ENCODE measurements at regions not wholly inside any gene's neighbourhood (a gene's known extent, or its start where the extent isn't known, plus 50 kb on each side); places are given as distances from the start of the nearest gene placed in this dataset.

DNA sequence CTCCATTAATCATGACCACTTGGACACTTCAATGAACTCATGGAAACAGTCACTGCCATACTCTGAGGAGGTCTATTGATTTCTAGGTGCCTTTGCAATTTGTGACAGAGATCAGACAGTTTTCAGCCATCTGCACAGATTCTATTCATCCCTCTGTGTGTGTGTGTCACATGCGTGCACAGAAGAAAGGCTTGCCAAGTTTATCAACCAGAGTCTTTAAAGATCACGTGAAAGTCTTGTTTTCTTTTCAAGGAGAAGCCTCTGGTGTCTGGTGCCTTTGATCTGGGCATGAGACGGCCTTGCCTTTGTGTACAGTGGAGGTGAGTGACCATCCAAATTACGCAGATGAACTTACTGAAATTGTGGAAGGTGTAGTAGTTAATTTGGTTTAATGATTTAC lies 164.2 kb downstream of the VAPA start:
- Histone ChIP-seq H4K20me1 (ENCODE audit: insufficient read depth) (no peaks in the 10 kb centered on the region), H3K27ac (ENCODE audit: low read length) (no peak overlapping the region), H2AFZ (ENCODE audit: low read depth, low read length) (no peak overlapping the region), H3F3A (ENCODE audit: insufficient read depth, low read length, poor library complexity, severe bottlenecking) (no peaks in the 10 kb centered on the region), H3K27me3 (ENCODE audit: insufficient read depth, low read depth, low read length) (no peaks in the 10 kb centered on the region), H3K4me3 (ENCODE audit: low read length) (no peak overlapping the region), H3K36me3 (ENCODE audit: insufficient read depth, low read length) (no peaks in the 10 kb centered on the region), H3K79me2 (replicated peaks; ENCODE audit: insufficient read depth, low read length) (no peaks in the 10 kb centered on the region), H3K9me2 (ENCODE audit: insufficient read depth, low read length) (no peaks in the 10 kb centered on the region), H3K9ac (ENCODE audit: low read length) (no peak overlapping the region), H3K9me3 (ENCODE audit: low read length) (no peaks in the 10 kb centered on the region), H3K4me2 (ENCODE audit: low read length) (no peak overlapping the region)
- TF ChIP-seq SMC3 (conservative IDR thresholded peaks at IDR 0.05; ENCODE audit: poor library complexity) = no peak
- TF ChIP-seq REST (IDR thresholded peaks at IDR 0.05; ENCODE audit: borderline replicate concordance) = no peak
- no peak for TF ChIP-seq EP300 (conservative IDR thresholded peaks at IDR 0.05; ENCODE audit: poor library complexity, severe bottlenecking)
- no peak for TF ChIP-seq TAF1 (IDR thresholded peaks at IDR 0.05; ENCODE audit: low read depth)
- TF ChIP-seq EZH2 (IDR thresholded peaks at IDR 0.05; ENCODE audit: borderline replicate concordance, insufficient read depth, low read length, poor library complexity, severe bottlenecking) = no peak

- Histone ChIP-seq H3K9ac (ENCODE audit: low read length) (no peak overlapping the region), H4K20me1 (ENCODE audit: insufficient read depth) (no peaks in the 10 kb centered on the region), H3K9me3 (ENCODE audit: low read length) (peaks cover 5% of the 10 kb centered on the region), H3K27ac (ENCODE audit: low read length) (no peak overlapping the region), H3K36me3 (ENCODE audit: insufficient read depth, low read length) (no peaks in the 10 kb centered on the region), H3K9me2 (ENCODE audit: insufficient read depth, low read length) (no peaks in the 10 kb centered on the region), H3F3A (ENCODE audit: insufficient read depth, low read length, poor library complexity, severe bottlenecking) (no peaks in the 10 kb centered on the region), H3K27me3 (ENCODE audit: insufficient read depth, low read depth, low read length) (no peaks in the 10 kb centered on the region), H3K4me3 (ENCODE audit: low read length) (no peak overlapping the region), H3K79me2 (replicated peaks; ENCODE audit: insufficient read depth, low read length) (no peaks in the 10 kb centered on the region), H3K4me2 (ENCODE audit: low read length) (no peak overlapping the region), H2AFZ (ENCODE audit: low read depth, low read length) (no peak overlapping the region)
- TF ChIP-seq RAD21 (conservative IDR thresholded peaks at IDR 0.05) = no peak
- TF ChIP-seq CTCF (IDR thresholded peaks at IDR 0.05; ENCODE audit: poor library complexity, severe bottlenecking) = no peak
These were observed 166.6 kb downstream of the VAPA start for GRCh38 chr18:10080372-10080771.

- H4K20me1 ChIP-seq (ENCODE audit: insufficient read depth) = no peaks in the 10 kb centered on the region
- no peak overlapping the region for H3K9ac ChIP-seq (ENCODE audit: low read length)
- H3K4me2 ChIP-seq (ENCODE audit: low read length) = no peak overlapping the region
- TF ChIP-seq SMC3 (conservative IDR thresholded peaks at IDR 0.05; ENCODE audit: poor library complexity) (no peak), CTCF (IDR thresholded peaks at IDR 0.05; ENCODE audit: poor library complexity, severe bottlenecking) (no peak), MXI1 (conservative IDR thresholded peaks at IDR 0.05; ENCODE audit: poor library complexity, severe bottlenecking) (no peak), TAF1 (IDR thresholded peaks at IDR 0.05; ENCODE audit: low read depth) (no peak), POLR2AphosphoS5 (IDR thresholded peaks at IDR 0.05) (no peak), RAD21 (conservative IDR thresholded peaks at IDR 0.05) (no peak)
- no peak overlapping the region for H2AFZ ChIP-seq (ENCODE audit: low read depth, low read length)
- H3K36me3 ChIP-seq (ENCODE audit: insufficient read depth, low read length) = no peaks in the 10 kb centered on the region
- H3K9me3 ChIP-seq (ENCODE audit: low read length) = peaks cover 5% of the 10 kb centered on the region
- no peaks in the 10 kb centered on the region for H3K27me3 ChIP-seq (ENCODE audit: insufficient read depth, low read depth, low read length)
- H3K4me3 ChIP-seq (ENCODE audit: low read length) = no peak overlapping the region
- H3K9me2 ChIP-seq (ENCODE audit: insufficient read depth, low read length) = no peaks in the 10 kb centered on the region
- H3F3A ChIP-seq (ENCODE audit: insufficient read depth, low read length, poor library complexity, severe bottlenecking) = no peaks in the 10 kb centered on the region
- H3K27ac ChIP-seq (ENCODE audit: low read length) = no peak overlapping the region
- H3K79me2 ChIP-seq (replicated peaks; ENCODE audit: insufficient read depth, low read length) = no peaks in the 10 kb centered on the region
These were observed 167.7 kb downstream of the VAPA start for GRCh38 chr18:10081492-10081891.
